ENCODE measurements at regions not wholly inside any gene's neighbourhood (a gene's known extent, or its start where the extent isn't known, plus 50 kb on each side); places are given as distances from the start of the nearest gene placed in this dataset.

GRCh38 chr11:97617031-97617430 is 1227.2 kb downstream of the JRKL start:
- TF ChIP-seq CTCF (IDR thresholded peaks at IDR 0.05 in 4 of 5, conservative IDR thresholded peaks at IDR 0.05 in 1 of 5) (no peak), POLR2A (IDR thresholded peaks at IDR 0.05) (no peak)

Measured in gastrocnemius medialis (tissue), 4 donors.